Superior temporal gyrus (tissue), 1 donor: ENCODE measurements at regions not wholly inside any gene's neighbourhood (a gene's known extent, or its start where the extent isn't known, plus 50 kb on each side); places are given as distances from the start of the nearest gene placed in this dataset.

Experiments used
- DNase-seq: peaks from one replicate; pipeline ENCODE4 v3.0.0-alpha.2; 2016; ENCODE audit errors: extremely low spot score

DNA sequence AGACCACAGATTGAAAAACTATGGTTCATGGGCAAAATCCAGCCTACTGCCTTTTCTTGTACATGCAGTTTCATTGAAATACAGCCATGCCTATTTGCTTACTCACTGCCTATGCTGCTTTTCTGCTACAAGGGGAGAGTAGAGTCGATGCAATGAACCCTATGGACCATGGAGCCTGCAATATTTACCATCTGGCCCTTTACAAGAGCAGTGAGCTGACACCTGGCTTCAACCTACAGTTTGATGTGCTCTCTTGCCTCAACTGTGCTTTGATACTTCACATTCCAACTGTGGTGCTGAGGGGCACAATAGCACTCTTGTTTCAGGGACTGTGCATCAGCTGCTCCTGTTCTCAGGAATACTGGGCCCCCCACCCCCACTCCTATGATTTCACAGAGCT, 239.5 kb upstream of the SORL1-AS1 start:
- DNase-seq = no peak

DNA sequence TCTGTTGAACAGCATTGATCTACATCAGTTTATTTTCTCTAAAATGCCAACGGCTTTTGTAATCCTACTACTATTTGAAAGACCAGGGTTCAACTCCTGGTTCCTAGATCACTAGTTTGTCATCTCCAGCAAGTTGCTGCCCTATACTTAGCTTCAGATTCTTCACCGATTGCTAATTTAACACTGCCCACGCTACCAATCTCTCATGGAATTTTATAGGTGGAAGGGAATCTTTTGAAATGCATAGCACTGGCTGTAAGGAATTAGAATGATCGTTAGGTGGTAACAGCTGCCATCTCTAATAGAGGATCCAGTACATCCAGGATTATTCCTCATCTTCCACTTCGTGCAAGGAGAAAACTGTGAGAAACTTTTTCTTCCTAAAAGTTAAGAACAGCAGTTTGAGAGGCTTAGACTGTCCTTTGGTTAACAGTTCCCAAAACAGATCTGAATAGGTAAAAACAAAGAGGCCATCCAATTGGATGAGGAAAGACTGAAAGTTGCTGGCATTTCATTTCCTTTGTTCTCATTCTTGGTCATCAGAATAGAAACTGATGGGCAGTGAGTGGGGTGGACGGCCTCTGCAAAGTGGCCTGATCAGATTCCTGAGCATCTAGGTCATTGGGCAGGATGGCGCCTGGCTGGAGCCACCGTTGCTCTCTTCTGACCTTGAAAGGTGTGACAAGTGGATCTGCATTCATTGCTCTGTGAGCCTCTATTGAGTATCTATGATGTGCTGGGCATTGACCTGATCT, 236.3 kb upstream of the SORL1-AS1 start:
- DNase-seq = no peak

DNA sequence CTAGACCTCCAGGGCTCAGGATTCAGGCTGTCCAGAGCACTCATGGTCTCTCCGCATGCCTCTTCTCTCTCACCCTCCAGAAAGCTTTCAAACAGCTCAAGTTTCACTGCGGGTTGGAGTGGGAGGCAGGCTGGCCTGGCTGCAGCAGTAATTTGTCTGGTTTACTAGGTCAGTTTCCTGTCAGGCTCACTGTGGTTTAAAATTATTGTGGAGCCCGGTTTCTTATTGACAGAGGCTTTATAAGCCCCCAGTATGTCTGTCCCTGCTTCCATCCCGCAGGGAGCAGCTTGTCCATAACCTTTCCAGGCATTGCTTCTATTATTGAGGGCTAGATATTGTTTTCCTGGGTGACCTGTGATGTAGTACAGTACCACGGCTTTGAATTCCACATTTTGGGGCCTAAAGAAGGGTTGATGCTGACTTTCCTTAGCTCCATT, 235.3 kb upstream of the SORL1-AS1 start:
- DNase-seq = no peak

DNA sequence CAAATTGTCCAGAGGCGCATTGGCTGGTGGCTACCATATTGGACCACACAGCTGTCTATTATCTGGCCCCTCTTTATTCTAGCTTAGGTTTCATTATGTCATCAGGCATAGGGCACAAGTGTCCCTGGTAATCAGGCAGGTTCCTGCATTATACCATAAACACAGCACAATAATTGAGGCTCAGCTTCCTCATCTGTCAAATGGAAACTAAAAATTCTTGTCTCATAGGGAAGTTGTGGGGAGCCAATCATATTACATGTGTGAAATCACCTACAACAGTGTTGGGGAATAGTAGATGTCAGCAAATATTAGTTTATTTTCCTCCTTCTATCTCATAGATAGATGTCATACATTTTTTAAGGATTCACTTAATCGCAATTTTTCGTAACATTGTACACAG, 231.0 kb upstream of the SORL1-AS1 start:
- DNase-seq = no peak
